GM18499 (cell line): ENCODE measurements at regions not wholly inside any gene's neighbourhood (a gene's known extent, or its start where the extent isn't known, plus 50 kb on each side); places are given as distances from the start of the nearest gene placed in this dataset.
"Not testable (repeated sequence)": the region's sequence is repeated elsewhere in the genome, so short reads cannot be mapped to it uniquely, and the experiment has no call there.

ENCODE experiments used
- ATAC-seq: cut with Tn5 transposase; IDR thresholded peaks from one replicate; pipeline ENCODE4 v1.9.1; 2021; ENCODE audit warnings: moderate number of reproducible peaks; ENCODE audit not compliant: insufficient read depth, unreplicated experiment

DNA sequence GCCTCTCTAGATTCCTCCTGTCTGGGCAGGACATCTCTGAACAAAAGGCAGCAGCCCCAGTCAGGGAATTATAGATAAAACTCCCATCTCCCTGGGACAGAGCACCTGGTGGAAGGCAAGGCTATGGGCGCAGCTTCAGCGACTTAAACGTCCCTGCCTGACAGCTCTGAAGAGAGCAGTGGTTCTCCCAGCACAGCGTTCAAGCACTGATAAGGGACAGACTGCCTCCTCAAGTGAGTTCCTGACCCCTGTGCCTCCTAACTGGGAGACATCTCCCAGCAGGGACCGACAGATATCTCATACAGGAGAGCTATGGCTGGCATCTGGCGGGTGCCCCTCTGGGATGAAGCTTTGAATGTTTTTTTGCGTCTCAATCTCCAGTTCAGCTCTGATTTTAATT lies 262.2 kb downstream of the PARM1 start:
- no peak for ATAC-seq

GRCh38 chr4:75194180-75194579 lies 261.3 kb downstream of the PARM1 start:
- no peak for ATAC-seq

DNA sequence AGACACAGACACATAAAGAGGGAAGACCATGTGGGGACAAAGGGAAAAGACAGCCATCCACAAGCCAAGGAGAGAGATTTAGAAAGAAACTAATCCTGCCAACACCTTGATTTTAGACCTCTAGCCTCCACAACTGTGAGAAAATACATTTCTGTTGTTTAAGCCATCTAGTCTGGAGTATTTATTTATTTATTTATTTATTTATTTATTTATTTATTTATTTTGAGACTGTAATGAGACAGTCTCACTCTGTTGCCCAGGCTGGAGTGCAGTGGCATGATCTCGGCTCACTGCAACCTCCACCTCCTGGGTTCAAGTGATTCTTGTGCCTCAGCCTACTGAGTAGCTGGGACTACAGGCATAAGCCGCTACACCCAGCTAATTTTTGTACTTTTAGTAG lies 259.3 kb downstream of the PARM1 start:
- ATAC-seq, result not testable (repeated sequence)

- ATAC-seq, result no peak
Observed at GRCh38 chr4:75189711-75190335, 256.9 kb downstream of the PARM1 start.

DNA sequence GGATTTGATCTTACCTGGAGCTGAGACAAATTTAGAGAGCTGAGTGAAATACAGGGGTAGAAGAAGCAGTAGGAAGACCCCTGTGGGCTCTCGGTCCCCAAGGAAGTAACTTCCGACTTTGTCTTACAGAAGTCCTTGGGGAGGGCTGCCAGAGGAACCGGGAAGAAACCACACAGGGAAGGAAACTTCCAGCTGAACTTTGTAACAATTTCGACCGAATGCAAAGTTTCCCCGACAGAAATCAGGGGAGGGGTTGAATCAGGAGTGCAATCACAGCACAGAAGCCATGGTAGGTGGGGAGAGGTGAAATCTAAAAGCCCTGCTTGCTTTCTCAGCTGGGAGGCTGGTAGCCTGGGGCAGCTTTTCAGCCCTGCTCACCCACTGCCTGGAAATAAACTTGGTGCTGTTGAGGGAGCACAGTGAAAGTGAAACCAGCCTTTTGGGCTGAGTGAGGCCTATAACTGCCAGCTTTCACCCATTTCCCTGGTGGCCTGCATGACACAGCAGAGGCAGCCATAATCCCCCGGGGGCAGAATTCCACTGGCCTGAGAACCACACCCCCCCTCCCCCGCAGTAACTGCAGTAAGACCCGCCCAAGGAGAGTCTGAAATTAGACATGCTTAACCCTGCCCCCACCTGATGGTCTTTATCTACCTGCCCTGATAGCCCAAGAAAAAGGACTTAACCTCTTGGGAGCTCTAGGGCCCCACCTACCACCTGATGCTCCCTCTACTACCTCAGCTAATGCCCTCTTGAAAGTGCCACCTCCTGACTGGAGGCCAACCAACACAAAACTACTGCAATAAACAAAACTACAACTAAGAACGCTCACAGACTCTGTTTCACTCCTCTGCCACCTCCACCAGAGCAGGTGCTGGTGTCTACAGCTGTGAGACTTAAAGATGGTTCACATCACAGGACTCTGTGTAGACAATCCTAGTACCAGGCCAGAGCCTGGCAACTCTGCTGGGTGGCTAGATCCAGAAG lies 248.2 kb downstream of the PARM1 start:
- peak; percentile 67 for ATAC-seq

- ATAC-seq, result no peak
Observed at GRCh38 chr4:75180217-75180616, 247.3 kb downstream of the PARM1 start.

- ATAC-seq, result no peak
Observed at GRCh38 chr4:75179510-75179909, 246.6 kb downstream of the PARM1 start.

GRCh38 chr4:75172551-75172950 lies 239.6 kb downstream of the PARM1 start:
- peak; percentile 98 for ATAC-seq

GRCh38 chr4:75169427-75169826 lies 236.5 kb downstream of the PARM1 start:
- ATAC-seq, result no peak

DNA sequence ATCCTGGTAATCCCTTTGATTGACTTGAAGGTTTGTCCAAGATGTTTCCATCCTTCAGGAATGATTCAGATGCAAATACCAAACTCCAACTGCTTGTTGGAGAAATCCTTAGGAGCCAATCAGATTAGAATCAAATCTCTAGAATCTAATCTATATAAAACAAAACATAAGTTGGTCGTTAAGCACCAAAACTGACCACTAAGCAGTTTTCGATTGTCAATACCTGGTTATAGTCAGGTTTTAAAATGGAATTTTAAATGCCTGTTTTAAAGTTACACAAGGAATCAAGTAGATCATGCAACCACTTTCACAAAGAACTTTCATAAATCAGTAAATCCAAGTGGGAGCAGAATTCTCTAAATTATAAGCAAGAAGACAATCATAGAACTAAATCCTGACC lies 236.1 kb downstream of the PARM1 start:
- ATAC-seq, result no peak

DNA sequence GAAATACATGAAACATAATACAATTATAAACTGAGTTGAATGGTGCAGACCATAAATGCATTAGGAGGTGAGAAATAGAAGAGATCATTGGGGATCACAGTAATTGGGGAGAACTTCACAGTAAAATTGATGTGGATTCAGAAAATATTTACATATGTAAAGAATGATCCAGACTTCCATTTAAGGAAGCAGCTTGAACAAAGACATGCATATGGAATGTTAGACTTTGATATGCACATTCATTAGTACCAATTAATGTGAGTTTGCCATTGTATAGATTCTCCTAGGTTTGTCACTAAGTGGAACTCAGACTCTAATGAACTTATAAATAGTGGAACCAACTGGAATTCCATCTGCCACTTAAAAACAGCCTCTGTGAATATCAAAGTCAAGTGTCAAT lies 235.6 kb downstream of the PARM1 start:
- ATAC-seq, result no peak

- ATAC-seq, result not testable (repeated sequence)
Observed at GRCh38 chr4:75165100-75165499, 232.2 kb downstream of the PARM1 start.

- no peak for ATAC-seq
Observed at GRCh38 chr4:75158451-75158850, 225.5 kb downstream of the PARM1 start.

- ATAC-seq, result no peak
Observed at GRCh38 chr4:75154994-75155393, 222.1 kb downstream of the PARM1 start.

- ATAC-seq, result no peak
Observed at GRCh38 chr4:75146223-75146622, 213.3 kb downstream of the PARM1 start.

- no peak for ATAC-seq
Observed at GRCh38 chr4:75144475-75144874, 211.6 kb downstream of the PARM1 start.

DNA sequence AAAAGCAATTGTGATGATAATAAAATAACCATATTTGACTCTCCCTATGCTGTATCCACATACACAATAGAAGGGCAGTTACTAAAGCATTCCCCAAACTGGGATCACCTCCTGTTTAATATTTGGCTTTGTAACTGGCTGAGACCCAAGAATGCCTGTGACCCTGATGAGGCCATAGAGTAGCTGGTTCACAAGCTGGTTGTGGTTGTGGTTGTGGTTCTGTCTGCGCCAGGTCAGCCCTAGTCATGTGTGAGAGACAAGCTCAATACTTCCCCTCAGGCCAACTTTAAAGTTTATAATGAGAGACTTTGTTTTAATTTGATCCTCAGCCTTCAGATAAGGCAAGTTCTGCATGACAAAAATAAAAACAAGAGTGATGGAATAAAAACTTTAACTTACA lies 209.9 kb downstream of the PARM1 start:
- no peak for ATAC-seq

- no peak for ATAC-seq
Observed at GRCh38 chr4:75142382-75142781, 209.5 kb downstream of the PARM1 start.

DNA sequence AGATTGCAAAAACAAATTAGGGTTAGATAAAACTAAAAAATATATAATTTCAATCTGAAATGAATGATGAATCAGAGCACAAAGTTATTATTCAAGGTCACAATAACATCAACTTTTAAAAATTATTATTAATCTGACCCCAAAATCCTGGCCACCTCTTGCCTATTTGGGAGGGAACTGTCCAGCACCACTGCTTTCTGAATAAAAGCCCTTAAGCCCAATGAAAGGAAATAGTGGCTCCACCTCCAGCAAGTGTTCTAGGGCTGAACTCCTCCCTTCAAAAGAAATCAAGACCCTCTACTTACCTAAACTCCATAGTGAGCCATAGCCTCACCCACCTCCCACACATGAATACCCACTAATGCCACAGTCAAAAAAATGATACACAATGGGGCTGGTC lies 208.2 kb downstream of the PARM1 start:
- ATAC-seq, result no peak

DNA sequence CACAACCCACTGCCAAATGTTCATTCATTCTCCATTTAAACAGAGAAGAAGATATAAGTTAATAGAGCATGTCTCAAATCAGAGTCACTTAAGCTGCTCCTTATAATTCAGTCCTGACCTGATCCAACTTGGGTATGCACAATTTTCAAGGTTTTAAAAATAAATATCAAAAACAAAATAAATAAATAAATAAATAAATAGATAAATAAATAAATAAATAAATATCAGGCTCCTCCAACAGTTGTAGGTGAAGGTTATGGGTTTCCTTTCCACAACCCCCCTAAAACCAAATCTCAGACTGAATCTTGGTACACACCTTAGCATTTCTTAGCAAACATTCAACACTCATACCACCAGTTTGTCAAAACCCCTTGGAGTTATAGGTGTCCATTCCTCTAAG lies 204.4 kb downstream of the PARM1 start:
- no peak for ATAC-seq

- no peak for ATAC-seq
Observed at GRCh38 chr4:75135068-75135825, 202.3 kb downstream of the PARM1 start.
